Mesothelial cell of epicardium (in vitro differentiated cells): ENCODE measurements at regions not wholly inside any gene's neighbourhood (a gene's known extent, or its start where the extent isn't known, plus 50 kb on each side); places are given as distances from the start of the nearest gene placed in this dataset.
A peak's percentile ranks its signal among the peaks of the same experiment; 100 is the strongest.

ENCODE experiments used
- DNase-seq, 2 experiments: peaks; one replicate each; pipeline ENCODE4 v3.0.0; 2021; ENCODE audit warnings: low spot score in 2 of 2; ENCODE audit not compliant: unreplicated experiment in 2 of 2
- H3K27ac Mint-ChIP-seq: 2 replicates; pipeline ENCODE4 v1.8.0; 2021; ENCODE audit warnings: mixed read lengths
- H3K27me3 Mint-ChIP-seq: 2 replicates; pipeline ENCODE4 v1.8.0; 2021; ENCODE audit warnings: low read depth, mixed read lengths
- H3K36me3 Mint-ChIP-seq: 2 replicates; pipeline ENCODE4 v1.8.0; 2021; ENCODE audit warnings: mixed read lengths
- H3K4me1 Mint-ChIP-seq: 2 replicates; pipeline ENCODE4 v1.8.0; 2021; ENCODE audit warnings: mixed read lengths
- H3K4me3 Mint-ChIP-seq: 2 replicates; pipeline ENCODE4 v1.8.0; 2021; ENCODE audit warnings: mild to moderate bottlenecking, moderate library complexity, mixed read lengths
- H3K9me3 Mint-ChIP-seq: 2 replicates; pipeline ENCODE4 v1.8.0; 2021; ENCODE audit warnings: mixed read lengths
- CTCF ChIP-seq: fragments of 200-600 bp; sonication (generic); IDR thresholded peaks from one replicate; pipeline ENCODE4 v1.5.0; 2021; ENCODE audit warnings: antibody characterized with exemption; ENCODE audit not compliant: unreplicated experiment

DNA sequence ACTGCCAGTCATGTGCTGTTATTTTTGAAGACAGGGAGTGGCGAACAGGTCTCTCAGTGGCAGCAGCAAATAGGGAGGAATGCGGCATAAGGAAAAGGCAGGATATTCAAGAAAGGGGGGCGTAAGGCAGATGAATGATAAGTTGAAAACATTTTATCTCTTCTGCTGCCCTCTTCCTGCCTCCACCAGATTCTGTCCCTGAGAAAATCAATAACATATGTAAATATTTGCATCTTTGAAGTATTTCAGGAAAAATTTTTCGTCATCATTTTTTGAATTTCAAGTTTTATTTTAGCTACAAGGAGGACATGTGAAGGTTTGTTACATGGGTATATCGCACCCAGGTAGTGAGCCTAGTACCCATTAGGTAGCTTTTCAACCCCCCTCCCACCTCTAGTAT lies 616.7 kb downstream of the MCTP2 start:
- no peak for DNase-seq
- H3K4me3 Mint-ChIP-seq: no peak overlapping the region
- no peaks in the 10 kb centered on the region for H3K27me3 Mint-ChIP-seq
- TF ChIP-seq CTCF: no peak
- H3K36me3 Mint-ChIP-seq: peaks cover 32% of the 10 kb centered on the region
- H3K9me3 Mint-ChIP-seq: peaks cover 51% of the 10 kb centered on the region
- H3K27ac Mint-ChIP-seq: no peak overlapping the region
- H3K4me1 Mint-ChIP-seq: peaks cover 21% of the 10 kb centered on the region

- peaks cover 31% of the 10 kb centered on the region for H3K4me1 Mint-ChIP-seq
- H3K36me3 Mint-ChIP-seq: peaks cover 19% of the 10 kb centered on the region
- H3K27me3 Mint-ChIP-seq: no peaks in the 10 kb centered on the region
These were observed 623.7 kb downstream of the MCTP2 start for GRCh38 chr15:94855018-94855408.

DNA sequence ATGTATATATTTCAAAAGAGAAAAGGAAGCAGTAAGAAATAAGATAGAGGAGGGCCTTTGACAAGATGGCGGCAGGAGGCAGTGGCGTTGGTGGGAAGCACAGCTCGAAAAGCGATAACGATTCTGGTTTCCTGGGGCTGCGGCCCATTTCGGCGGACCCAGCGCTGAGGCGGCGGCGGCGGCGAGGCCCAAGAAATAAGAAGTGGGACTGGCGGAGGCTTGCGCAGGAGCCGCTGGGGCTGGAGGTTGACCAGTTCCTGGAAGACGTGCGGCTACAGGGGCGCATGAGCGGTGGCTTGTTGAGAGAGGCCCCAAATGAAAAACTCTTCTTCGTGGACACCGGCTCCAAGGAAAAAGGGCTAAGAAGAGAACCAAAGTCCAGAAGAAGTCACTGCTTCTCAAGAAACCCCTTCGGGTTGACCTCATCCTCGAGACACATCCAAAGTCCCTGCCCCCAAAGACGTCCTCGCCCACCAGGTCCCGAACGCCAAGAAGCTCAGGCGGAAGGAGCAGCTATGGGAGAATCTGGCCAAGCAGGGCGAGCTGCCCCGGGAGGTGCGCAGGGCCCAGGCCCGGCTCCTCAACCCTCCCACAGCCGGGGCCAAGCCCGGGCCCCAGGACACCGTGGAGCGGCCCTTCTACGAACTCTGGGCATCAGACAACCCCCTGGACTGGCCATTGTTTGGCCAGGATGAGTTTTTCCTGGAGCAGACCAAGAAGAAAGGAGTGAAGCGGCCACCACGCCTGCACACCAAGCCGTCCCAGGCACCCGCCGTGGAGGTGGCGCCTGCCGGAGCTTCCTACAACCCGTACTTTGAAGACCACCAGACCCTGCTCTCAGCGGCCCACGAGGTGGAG lies 624.3 kb downstream of the MCTP2 start:
- H3K36me3 Mint-ChIP-seq: peaks cover 17% of the 10 kb centered on the region
- peaks cover 34% of the 10 kb centered on the region for H3K9me3 Mint-ChIP-seq
- no peak overlapping the region for H3K27ac Mint-ChIP-seq
- DNase-seq: no peak
- H3K27me3 Mint-ChIP-seq: no peaks in the 10 kb centered on the region
- no peak for TF ChIP-seq CTCF
- peaks cover 32% of the 10 kb centered on the region for H3K4me1 Mint-ChIP-seq
- no peak overlapping the region for H3K4me3 Mint-ChIP-seq

More at GRCh38 chr15:94855018-94855408, 623.7 kb downstream of the MCTP2 start:
- no peak overlapping the region for H3K4me3 Mint-ChIP-seq
- no peak for DNase-seq
- no peak overlapping the region for H3K27ac Mint-ChIP-seq
- H3K9me3 Mint-ChIP-seq: peaks cover 40% of the 10 kb centered on the region
- no peak for TF ChIP-seq CTCF

- no peak for TF ChIP-seq CTCF
- peaks cover 27% of the 10 kb centered on the region for H3K9me3 Mint-ChIP-seq
- no peak overlapping the region for H3K4me3 Mint-ChIP-seq
- H3K27ac Mint-ChIP-seq: no peak overlapping the region
- H3K36me3 Mint-ChIP-seq: peaks cover 14% of the 10 kb centered on the region
- H3K27me3 Mint-ChIP-seq: no peaks in the 10 kb centered on the region
- no peak for DNase-seq
- peaks cover 32% of the 10 kb centered on the region for H3K4me1 Mint-ChIP-seq
These were observed 625.0 kb downstream of the MCTP2 start for GRCh38 chr15:94856267-94856854.

GRCh38 chr15:94857466-94857865 lies 626.1 kb downstream of the MCTP2 start:
- Mint-ChIP-seq H3K4me1 (peaks cover 32% of the 10 kb centered on the region), H3K27me3 (no peaks in the 10 kb centered on the region), H3K9me3 (peaks cover 25% of the 10 kb centered on the region), H3K36me3 (peaks cover 14% of the 10 kb centered on the region), H3K27ac (peak overlapping the region; percentile 84), H3K4me3 (no peak overlapping the region)
- no peak for TF ChIP-seq CTCF
- DNase-seq: no peak
